NT2/D1 (cell line): ENCODE measurements at regions not wholly inside any gene's neighbourhood (a gene's known extent, or its start where the extent isn't known, plus 50 kb on each side); places are given as distances from the start of the nearest gene placed in this dataset.

Experiments used
- SUZ12 ChIP-seq: IDR thresholded peaks from 2 replicates; pipeline ENCODE4 v1.6.1; 2011; ENCODE audit not compliant: insufficient read length, insufficient read depth; ENCODE audit errors: extremely low read depth
- YY1 ChIP-seq: IDR thresholded peaks from 2 replicates; pipeline ENCODE4 v1.6.1; 2011; ENCODE audit not compliant: insufficient read length, insufficient read depth
- ZNF274 ChIP-seq: IDR thresholded peaks from 2 replicates; pipeline ENCODE4 v1.6.1; 2011; ENCODE audit warnings: mild to moderate bottlenecking, low read depth, low read length

GRCh38 chr19:30116530-30116929 is 174.5 kb downstream of the URI1 start:
- TF ChIP-seq SUZ12, result no peak
- TF ChIP-seq YY1, result no peak
- TF ChIP-seq ZNF274, result no peak
